ENCODE measurements at regions not wholly inside any gene's neighbourhood (a gene's known extent, or its start where the extent isn't known, plus 50 kb on each side); places are given as distances from the start of the nearest gene placed in this dataset.

DNA sequence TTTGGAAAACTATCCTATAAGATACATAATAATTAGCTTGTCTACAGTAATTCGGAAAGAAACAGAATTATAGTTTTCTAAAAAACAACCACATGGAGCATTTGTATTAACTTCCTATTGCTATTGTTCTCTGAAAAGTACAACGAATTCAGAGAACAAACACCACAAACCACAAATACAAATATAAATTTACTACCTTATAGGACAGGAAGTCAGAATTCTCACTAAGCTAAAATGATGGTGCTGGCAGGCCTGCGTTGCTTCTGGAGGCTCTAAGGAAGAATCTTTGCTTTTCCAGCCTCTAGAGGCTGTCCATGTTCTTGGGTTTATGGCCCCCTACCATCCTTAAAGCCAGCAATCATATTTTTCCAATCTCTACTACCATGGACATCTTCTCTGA is 173.6 kb upstream of the TCF21 start:
- TF ChIP-seq, protein P1, sequence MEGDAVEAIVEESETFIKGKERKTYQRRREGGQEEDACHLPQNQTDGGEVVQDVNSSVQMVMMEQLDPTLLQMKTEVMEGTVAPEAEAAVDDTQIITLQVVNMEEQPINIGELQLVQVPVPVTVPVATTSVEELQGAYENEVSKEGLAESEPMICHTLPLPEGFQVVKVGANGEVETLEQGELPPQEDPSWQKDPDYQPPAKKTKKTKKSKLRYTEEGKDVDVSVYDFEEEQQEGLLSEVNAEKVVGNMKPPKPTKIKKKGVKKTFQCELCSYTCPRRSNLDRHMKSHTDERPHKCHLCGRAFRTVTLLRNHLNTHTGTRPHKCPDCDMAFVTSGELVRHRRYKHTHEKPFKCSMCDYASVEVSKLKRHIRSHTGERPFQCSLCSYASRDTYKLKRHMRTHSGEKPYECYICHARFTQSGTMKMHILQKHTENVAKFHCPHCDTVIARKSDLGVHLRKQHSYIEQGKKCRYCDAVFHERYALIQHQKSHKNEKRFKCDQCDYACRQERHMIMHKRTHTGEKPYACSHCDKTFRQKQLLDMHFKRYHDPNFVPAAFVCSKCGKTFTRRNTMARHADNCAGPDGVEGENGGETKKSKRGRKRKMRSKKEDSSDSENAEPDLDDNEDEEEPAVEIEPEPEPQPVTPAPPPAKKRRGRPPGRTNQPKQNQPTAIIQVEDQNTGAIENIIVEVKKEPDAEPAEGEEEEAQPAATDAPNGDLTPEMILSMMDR (IDR thresholded peaks at IDR 0.05; ENCODE audit: insufficient read depth, low read depth, low read length) = no peak
- TF ChIP-seq EZH2 (IDR thresholded peaks at IDR 0.05; ENCODE audit: insufficient read depth, low read length) = no peak
